Myocyte (in vitro differentiated cells): ENCODE measurements at regions not wholly inside any gene's neighbourhood (a gene's known extent, or its start where the extent isn't known, plus 50 kb on each side); places are given as distances from the start of the nearest gene placed in this dataset.

Experiments
- DNase-seq: peaks from one replicate; pipeline ENCODE4 v3.0.0-alpha.2; 2012; ENCODE audit warnings: low read depth

DNA sequence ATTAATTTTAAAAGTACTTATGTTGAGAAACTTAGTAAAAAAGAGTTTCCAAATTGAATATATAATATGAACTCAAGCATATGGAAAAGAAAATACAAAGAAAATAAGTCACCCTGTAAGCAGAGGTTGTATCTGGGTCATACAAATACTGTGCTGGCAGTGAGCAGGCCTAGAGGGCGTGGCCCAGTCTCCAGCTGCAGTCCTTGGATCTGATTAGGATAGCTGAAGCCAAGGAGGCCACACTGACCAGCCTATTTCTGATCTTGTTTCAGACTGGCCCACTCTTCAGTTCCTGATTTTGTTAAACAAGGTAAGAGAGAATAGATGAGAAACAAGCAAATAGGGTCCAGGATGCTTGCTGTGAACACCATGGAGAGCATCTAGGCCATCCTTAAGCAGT lies 228.8 kb downstream of the EPM2A start:
- DNase-seq, result no peak

DNA sequence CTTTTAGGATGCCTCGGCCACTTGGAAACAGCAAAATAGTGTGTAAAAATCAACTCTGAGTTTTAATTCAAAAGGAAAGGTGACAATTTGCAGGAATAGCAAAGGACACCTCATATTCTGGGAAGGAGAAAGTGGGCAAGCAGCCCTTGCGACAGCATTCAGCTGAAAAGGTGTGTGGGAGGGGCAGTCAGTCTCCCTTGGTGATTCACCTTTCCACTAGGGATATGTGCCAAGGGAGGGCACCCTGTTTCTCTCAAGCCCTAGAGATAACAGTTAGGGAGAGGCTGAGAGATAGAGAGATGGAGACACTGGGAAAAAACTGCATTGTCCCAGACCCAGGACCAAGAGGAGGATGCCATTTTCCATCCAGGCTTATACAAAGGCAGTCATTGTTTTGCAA lies 228.1 kb downstream of the EPM2A start:
- no peak for DNase-seq

DNA sequence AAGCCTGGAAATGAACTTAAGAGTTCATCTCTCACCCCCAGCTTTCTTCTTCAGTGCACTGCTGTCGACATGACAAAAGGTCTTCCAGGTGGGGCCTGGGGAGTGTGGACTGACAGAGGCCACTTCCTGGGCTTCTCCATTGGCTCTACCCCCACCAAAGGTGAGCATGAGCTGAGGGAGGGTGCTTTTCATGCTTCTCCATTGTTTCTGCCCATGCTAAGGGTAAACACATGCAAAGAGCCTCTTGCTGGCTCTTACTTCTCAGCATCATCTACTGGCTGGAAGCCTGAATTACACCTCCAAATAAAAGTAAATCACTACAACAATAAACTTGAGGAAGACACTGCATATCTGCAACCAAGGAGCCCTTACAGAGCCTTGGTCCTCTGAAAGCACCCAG lies 227.2 kb downstream of the EPM2A start:
- no peak for DNase-seq

DNA sequence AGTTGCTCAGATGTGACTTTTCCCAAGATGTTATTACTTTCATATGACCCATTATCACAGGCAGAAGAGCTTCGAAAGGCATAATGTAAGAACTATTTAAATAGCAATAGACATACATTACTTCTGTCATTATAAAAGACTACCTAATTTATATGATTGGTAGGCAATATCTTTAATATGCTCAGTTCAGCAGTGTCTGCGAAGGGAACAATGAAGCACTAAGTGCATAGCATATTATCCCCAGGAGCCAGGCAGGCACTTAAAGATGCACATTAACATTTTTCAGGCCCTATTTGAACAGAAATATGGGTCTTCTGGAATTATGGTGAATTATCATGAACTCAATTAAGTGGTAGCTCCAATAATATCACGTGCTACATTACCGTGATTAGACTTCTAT lies 217.8 kb downstream of the EPM2A start:
- DNase-seq, result no peak

DNA sequence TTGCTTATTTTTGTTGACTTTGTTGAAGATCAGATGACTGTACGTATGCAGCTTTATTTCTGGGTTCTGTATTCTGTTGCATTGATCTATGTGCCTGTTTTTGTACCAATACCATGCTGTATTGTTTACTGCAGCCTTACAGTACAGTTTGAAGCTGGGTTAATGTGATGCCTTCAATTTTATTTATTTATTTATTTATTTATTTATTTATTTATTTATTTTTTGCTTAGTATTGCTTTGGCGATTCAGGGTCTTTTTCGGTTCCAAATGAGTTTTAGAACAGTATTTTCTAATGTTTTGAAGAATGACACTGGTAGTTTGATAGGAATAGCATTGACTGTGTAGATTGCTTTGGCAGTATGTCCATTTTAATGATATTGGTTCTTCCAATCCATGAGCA lies 210.3 kb downstream of the EPM2A start:
- DNase-seq, result no peak

DNA sequence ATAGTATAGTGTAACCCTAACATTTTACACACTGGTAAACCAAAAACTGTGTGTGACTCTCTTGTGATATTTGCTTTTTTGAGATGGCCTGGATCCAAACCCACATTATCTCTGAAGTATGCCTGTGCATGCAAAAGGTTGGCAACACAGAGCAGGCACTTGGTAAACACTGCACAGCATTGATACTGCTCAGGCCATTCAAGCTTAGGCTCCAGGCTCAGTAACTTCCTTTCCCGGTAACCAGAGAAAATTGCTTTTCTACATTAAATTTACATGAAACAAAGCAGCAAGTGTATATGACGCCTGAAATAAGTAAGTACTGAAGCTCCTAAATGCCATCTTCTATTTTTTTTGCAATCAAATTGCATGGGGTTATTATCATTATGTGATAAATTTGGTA lies 205.7 kb downstream of the EPM2A start:
- no peak for DNase-seq

DNA sequence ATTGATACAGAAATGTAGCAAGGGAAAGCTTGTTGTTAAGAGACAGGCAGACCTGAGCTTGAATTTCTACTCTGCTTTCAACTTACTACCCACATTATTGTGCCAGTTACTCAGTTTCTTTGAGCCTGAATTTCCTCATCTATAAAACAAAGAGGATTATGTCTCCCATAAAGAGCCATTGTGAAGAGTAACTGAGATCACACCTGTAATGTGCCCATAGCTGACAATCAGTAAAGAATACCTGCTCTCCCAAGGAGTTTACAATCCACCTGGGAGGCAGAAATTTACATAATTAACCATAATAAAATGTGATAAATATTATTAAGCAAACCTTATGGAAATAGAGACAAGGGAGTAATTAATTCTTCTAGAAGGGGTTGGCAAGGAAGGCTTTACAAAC lies 204.9 kb downstream of the EPM2A start:
- DNase-seq, result no peak

DNA sequence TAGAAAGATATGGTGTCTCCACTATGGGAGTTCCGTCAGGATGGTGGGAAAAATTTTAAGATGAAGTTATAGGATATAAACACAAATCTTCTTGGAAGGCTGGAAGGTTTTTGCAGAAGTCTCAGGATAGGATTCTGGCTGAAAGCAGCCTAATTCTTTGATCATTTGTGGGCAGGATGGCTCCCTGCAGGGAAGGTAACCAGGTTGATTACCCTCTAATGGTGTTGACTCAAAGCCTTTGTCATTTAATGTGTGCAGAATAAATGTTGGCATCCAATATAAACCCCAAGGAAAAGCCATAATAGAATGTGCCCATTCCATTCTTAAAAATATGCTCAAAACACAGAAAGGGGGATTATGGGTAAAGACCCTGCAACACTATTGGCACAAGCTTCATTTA lies 204.3 kb downstream of the EPM2A start:
- DNase-seq, result no peak

DNA sequence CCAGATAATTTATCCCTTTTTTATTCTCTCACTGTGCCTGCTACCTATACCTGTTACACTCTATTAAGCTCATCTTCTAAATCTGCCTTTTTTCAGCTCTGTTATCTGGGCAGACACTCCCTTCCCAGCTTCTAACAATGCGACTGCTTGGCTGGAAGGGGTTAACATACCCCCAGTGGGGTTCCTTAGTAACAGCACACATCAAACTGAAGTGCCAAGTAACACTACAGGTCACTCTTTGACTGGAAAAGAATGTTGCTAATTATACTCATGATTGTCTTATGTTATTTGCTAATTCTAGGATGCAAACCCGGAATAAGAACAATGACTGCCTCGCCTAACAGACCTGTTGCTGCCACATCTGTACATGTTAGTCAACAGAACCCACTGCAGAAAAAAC lies 203.5 kb downstream of the EPM2A start:
- DNase-seq, result no peak

DNA sequence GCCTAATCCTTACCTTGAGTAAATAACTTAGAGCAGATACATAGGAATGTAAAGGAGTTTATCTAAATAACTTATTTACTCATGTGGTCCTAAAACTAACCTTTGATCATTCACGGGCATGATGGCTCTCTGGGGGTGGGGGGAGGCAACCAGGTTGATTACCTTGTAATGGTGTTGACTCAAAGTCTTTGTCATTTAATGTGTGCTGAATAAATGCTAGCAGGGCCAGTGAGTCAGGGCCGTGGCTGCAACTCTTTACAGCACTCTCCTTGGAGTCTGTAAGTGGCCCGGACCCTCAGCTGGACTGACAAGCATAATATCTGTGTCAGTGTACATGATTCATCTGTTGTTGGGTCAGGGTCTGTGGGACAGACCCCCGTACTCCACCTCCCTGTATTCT lies 203.0 kb downstream of the EPM2A start:
- DNase-seq, result no peak

DNA sequence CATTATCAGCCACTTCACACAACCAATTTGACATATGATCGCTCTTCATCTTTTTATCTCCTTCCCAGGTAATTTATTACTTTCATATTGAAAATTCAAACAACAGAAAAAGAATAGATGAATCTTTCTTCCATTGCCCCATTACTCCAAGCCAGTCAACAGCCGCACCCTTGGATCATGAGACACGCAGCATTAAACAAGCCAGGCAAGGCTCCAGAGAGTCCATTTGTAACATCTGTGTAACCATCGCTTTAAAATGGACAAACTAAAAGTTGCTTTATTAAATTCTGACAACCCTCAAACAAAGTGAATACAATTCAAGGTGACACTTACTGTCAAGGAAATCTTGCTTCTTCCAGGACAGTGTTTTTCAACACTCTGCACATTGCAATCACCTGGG lies 200.3 kb downstream of the EPM2A start:
- no peak for DNase-seq

DNA sequence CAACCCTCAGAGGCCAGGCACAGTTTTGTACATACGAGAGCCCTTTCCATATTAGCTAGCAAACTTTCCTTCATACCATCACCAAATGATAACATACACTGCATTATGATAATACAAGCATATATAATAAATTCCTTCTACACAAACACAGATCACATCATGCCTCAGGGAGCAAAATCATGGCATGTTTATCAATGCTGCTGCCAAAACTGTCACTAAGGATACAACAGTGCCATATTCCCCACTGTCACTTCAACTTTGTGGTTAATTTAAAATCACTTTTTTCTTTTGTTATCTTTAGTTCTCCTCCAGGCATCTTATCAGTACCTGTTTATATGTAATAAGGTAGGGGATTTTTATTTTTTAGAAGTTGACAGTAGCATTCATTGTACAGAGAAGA lies 196.3 kb downstream of the EPM2A start:
- DNase-seq, result no peak

DNA sequence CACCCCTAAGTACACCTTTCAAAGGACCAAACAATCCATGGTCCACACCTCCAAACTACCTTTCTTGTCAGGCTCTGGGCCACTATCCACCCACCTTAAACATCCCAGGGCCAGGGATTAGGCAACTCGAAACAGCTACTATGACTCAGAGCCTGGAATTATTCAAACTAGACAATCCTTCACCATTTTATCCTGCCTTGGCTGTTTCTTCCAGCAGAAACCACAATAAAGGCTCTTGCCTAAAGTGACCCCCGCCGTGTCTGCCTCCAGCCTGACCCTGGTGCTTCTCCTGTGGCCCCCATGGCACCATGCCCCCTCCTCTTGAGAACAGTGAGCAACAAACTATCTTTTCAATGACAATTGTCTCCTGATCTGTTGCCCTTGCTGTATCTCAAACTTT lies 195.5 kb downstream of the EPM2A start:
- no peak for DNase-seq

DNA sequence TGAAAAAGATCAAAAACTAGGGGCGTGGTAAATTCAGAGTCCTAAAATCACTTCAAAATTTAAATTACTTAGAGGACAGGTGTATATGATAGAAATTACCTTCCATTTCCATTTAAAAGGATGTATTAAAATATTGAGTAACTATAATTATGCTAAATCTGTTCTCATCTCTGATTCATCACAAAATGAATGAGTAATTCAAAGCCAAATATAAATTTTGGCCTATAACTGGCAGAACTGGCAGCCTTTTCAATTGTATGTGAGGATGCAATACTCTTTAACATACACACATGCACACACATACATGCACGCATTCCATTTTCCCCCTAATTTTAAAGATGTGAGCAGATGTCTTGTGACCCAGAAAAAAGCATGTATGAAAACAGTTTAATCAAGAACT lies 194.6 kb downstream of the EPM2A start:
- DNase-seq, result no peak

DNA sequence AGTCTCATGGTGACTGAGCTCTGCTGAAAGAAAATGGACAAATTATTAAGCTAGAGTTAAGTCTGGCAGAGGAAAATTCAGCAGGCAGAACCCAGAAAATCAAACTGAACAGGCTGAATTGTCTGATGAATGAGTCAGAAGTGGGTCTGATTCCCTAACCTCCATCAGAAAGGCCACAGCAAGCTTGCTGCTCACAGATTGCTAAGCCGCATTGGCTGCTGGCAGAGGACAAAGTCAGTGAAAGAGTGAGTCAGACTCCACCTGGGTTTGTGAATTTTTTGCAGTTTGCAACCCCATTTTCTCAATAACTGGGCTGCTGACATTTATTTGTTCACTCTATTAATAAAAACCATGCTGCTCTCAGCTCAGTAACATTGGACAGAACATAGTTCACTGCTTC lies 191.3 kb downstream of the EPM2A start:
- peak; percentile 59 for DNase-seq

DNA sequence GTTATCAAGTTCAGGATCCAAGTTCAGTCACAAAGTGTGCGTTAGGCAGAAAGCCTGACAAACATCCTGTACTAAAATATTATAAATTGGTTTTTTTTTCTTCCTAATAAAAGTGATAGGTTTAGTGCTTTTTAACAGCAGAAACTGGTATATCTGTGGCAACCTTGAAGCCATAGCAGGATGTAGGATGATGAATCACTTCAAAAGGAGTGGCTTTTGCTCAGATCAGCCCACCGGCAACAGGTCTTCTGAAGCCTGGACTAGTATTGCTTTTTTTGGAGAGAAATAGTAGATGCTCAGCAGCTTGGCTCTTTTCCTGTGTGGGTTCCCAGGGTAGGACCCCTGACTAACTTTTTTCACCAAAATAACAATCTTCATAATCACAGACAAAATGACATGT lies 190.8 kb downstream of the EPM2A start:
- no peak for DNase-seq

DNA sequence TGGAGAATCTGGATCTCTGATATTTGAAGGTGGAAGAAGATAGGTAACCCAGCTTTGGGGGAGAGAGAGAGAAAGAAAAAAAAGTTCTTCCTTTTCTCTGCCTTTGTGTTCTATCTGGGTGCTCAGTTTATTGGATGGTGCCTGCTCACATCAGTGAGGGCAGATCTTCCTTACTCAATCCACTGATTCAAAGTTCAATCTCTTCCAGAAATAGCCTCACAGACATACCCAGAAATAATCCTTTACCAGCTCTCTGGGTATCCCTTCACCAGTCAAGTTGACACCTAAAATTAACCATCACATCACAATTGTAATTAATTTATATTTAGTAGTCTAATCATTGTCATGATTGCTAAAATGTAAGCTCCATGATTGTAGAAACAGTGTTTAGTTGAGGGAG lies 189.1 kb downstream of the EPM2A start:
- DNase-seq, result peak; percentile 32

DNA sequence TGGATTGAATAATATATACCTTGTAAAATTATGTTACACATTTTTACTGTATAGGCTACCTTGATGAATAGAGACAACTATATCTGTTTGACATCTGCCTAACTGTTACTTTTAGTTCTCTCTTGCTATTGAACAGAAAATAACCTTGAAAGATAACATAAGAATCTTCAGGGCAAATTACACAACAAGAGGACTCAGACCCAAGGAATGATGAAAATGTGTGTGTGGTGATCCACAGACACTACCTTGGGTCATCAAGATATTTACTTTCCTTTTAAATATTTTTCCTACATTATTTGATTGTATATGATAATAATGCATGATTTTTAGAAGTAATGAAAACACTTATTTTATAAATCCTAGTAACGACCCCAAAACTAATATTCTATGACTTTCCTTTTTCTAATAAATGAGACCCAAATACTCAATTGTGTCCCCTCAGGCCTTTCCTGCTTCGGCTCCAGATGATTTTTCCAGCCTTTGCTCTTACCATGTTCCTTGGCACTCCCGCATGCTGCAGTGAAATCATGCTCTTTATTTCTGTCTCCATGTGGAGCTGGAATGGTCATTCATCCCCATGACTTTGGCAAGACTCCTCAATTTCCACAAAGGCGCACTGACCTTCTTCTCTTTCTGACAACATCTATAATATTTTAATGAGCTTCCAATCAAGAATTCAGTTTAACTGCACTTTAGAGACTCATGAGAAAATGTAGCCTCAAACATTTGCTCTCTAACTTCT lies 187.6 kb downstream of the EPM2A start:
- DNase-seq, result peak; percentile 9

DNA sequence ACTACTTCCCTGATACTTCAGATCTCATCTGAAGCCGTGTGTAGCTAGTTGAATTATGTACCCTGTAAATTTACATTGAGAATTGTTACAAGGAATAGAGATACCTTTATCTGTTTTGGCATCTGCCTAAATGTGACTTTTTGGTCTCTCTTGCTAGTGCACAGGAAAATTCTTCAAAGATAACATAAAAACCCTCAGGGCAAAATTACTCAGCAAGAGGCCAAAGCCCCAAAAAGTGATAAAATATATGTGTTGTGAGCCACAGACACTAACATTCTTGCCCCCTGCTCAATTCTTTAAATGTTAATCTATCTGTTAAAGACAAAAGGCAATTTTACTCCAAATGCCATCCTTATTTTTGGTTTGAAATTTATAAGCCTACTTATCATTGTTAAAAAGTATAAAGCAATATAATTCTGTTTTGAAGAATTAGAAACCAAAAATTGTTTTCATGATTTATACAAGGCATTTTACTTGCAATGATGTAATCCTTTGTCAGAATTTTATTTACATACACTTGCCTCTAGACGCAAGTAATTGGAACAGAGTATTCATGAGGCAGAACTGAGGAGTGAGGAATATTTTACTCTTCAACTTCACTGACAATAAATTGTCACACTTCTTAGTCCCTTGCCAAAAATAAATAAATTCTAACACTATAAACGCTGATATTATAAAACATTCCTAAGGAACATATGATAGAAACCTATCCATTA lies 186.2 kb downstream of the EPM2A start:
- DNase-seq, result no peak

DNA sequence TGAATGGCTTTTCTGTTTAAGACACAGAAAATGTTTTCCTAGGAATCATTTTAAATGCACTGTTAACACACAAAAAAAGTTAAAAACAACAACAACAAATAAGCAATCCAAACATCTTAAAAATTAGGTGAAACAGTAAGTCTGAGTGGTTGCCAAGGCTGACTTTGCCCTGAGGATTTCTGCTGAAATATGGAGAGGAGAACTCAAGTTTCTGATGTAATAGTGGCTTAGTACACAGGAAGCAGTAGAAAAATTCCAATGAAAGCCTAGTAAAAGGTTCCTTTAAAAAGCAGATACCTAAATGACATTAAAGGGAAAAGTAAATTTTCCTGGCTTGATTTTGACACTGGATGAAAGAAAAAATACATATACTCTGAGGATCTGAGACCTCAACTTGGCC lies 184.2 kb downstream of the EPM2A start:
- no peak for DNase-seq

DNA sequence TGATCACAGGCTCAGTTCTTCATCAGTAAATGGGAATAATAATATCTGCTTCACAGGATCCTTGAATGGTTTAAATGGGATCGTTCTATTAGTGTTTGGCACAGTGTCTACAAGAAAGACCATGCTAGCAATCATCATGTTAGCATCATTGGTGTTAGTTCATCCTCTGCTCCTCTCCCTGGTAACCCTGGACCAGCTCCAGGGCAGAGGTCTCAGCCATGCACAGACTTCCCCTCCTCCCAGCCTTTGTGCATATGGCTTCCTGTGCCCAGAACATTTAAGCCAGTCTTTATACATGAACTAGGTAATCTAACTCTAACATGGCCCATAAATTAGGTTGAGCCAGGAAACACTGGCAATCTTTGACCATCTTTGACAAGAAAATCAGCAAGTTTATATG lies 180.2 kb downstream of the EPM2A start:
- DNase-seq, result no peak

DNA sequence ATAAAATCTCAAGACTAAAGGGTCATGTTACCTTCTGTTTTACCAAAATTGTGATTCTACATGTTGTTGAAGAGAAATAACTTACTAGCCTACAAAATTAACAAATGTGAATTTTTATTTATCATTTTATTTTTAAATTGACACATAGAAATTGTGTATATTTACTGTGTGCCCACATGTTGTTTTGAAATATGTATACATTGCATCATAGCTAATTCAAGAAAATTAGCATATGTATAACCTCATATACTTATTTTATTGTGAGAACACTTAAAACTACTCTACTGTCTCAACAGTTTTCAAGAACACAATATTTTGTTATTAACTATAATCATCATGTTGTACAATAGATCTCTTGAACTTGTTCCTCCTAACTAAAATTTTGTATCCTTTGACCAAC lies 177.8 kb downstream of the EPM2A start:
- DNase-seq, result no peak

DNA sequence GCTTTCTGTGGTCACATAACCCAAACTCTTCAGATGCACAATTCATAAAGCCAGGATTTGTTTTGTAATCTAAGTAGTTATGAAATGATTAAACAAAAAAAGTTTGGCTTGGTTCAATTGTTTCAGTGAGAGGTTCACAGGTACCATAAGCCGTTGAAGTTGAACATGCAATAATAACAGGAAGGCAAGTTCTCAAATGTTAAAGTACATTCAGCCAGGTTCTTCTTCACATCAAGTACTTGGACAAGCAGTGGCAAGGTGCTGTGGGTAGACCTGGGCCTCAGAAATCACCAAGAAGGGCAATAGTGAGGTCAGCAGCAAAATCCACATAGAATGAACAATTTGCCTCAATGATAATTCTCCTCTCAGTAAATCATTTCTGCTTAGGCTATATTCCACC lies 175.5 kb downstream of the EPM2A start:
- no peak for DNase-seq
